ENCODE measurements at regions not wholly inside any gene's neighbourhood (a gene's known extent, or its start where the extent isn't known, plus 50 kb on each side); places are given as distances from the start of the nearest gene placed in this dataset.

GRCh38 chrX:5399403-5399802 lies 829.3 kb downstream of the NLGN4X start:
- Histone ChIP-seq H3K36me3 (ENCODE audit: control insufficient read depth, insufficient read depth, low read length) (no peaks in the 10 kb centered on the region), H3K4me3 (ENCODE audit: low read depth, low read length) (no peak overlapping the region), H3K27me3 (replicated peaks; ENCODE audit: control insufficient read depth, insufficient read depth, low read length) (no peaks in the 10 kb centered on the region), H3K9me3 (no peaks in the 10 kb centered on the region), H3K4me1 (no peaks in the 10 kb centered on the region)
- Mint-ChIP-seq H3K9me3 (ENCODE audit: unreplicated experiment) (no peaks in the 10 kb centered on the region), H3K36me3 (ENCODE audit: insufficient read depth, unreplicated experiment) (no peaks in the 10 kb centered on the region), H3K4me3 (ENCODE audit: unreplicated experiment) (no peak overlapping the region), H3K27me3 (ENCODE audit: insufficient read depth, unreplicated experiment) (no peaks in the 10 kb centered on the region), H3K4me1 (ENCODE audit: low read depth, unreplicated experiment) (no peaks in the 10 kb centered on the region), H3K27ac (ENCODE audit: unreplicated experiment) (no peak overlapping the region)
- no peak for DNase-seq
- ChIA-PET CTCF (no interaction called here), POLR2A (no interaction called here)
- no peak for TF ChIP-seq CTCF (IDR thresholded peaks at IDR 0.05; ENCODE audit: insufficient read depth in 1 of 2, low read depth in 1 of 2, low read length in 1 of 2, severe bottlenecking in 1 of 2, unreplicated experiment in 1 of 2)
- intact Hi-C loops (cut with micrococcal nuclease; ENCODE audit: unreplicated experiment), result no loop called here
- BruUV-seq (replicated peaks), result no TSS peak

- BruUV-seq (replicated peaks), result no TSS peak
- Mint-ChIP-seq H3K9me3 (ENCODE audit: unreplicated experiment) (no peaks in the 10 kb centered on the region), H3K27ac (ENCODE audit: unreplicated experiment) (no peak overlapping the region), H3K4me3 (ENCODE audit: unreplicated experiment) (no peak overlapping the region), H3K36me3 (ENCODE audit: insufficient read depth, unreplicated experiment) (no peaks in the 10 kb centered on the region), H3K4me1 (ENCODE audit: low read depth, unreplicated experiment) (no peaks in the 10 kb centered on the region), H3K27me3 (ENCODE audit: insufficient read depth, unreplicated experiment) (no peaks in the 10 kb centered on the region)
- no peak for TF ChIP-seq CTCF (IDR thresholded peaks at IDR 0.05; ENCODE audit: insufficient read depth in 1 of 2, low read depth in 1 of 2, low read length in 1 of 2, severe bottlenecking in 1 of 2, unreplicated experiment in 1 of 2)
- H3K36me3 ChIP-seq (ENCODE audit: control insufficient read depth, insufficient read depth, low read length), result no peaks in the 10 kb centered on the region
- no peaks in the 10 kb centered on the region for H3K4me1 ChIP-seq
- ChIA-PET POLR2A (no interaction called here), CTCF (no interaction called here)
- no peak overlapping the region for H3K4me3 ChIP-seq (ENCODE audit: low read depth, low read length)
- no peak for DNase-seq
- H3K9me3 ChIP-seq, result no peaks in the 10 kb centered on the region
- H3K27me3 ChIP-seq (replicated peaks; ENCODE audit: control insufficient read depth, insufficient read depth, low read length), result no peaks in the 10 kb centered on the region
- intact Hi-C loops (cut with micrococcal nuclease; ENCODE audit: unreplicated experiment), result no loop called here
Measured at GRCh38 chrX:5397409-5397808, 831.3 kb downstream of the NLGN4X start.

- no TSS peak for BruUV-seq (replicated peaks)
- Mint-ChIP-seq H3K4me3 (ENCODE audit: unreplicated experiment) (no peak overlapping the region), H3K27ac (ENCODE audit: unreplicated experiment) (no peak overlapping the region), H3K9me3 (ENCODE audit: unreplicated experiment) (no peaks in the 10 kb centered on the region), H3K27me3 (ENCODE audit: insufficient read depth, unreplicated experiment) (no peaks in the 10 kb centered on the region), H3K4me1 (ENCODE audit: low read depth, unreplicated experiment) (no peaks in the 10 kb centered on the region), H3K36me3 (ENCODE audit: insufficient read depth, unreplicated experiment) (no peaks in the 10 kb centered on the region)
- Histone ChIP-seq H3K36me3 (ENCODE audit: control insufficient read depth, insufficient read depth, low read length) (no peaks in the 10 kb centered on the region), H3K27me3 (replicated peaks; ENCODE audit: control insufficient read depth, insufficient read depth, low read length) (no peaks in the 10 kb centered on the region), H3K4me1 (no peaks in the 10 kb centered on the region), H3K4me3 (ENCODE audit: low read depth, low read length) (no peak overlapping the region), H3K9me3 (no peaks in the 10 kb centered on the region)
- ChIA-PET CTCF (no interaction called here), POLR2A (no interaction called here)
- no peak for TF ChIP-seq CTCF (IDR thresholded peaks at IDR 0.05; ENCODE audit: insufficient read depth in 1 of 2, low read depth in 1 of 2, low read length in 1 of 2, severe bottlenecking in 1 of 2, unreplicated experiment in 1 of 2)
- intact Hi-C loops (cut with micrococcal nuclease; ENCODE audit: unreplicated experiment), result no loop called here
- no peak for DNase-seq
Measured at GRCh38 chrX:5390376-5390775, 838.3 kb downstream of the NLGN4X start.
